HCEC 1CT (cell line): ENCODE measurements at regions not wholly inside any gene's neighbourhood (a gene's known extent, or its start where the extent isn't known, plus 50 kb on each side); places are given as distances from the start of the nearest gene placed in this dataset.

ENCODE experiments used
- DNase-seq: peaks from one replicate; pipeline ENCODE4 v3.0.0-alpha.2; 2017

DNA sequence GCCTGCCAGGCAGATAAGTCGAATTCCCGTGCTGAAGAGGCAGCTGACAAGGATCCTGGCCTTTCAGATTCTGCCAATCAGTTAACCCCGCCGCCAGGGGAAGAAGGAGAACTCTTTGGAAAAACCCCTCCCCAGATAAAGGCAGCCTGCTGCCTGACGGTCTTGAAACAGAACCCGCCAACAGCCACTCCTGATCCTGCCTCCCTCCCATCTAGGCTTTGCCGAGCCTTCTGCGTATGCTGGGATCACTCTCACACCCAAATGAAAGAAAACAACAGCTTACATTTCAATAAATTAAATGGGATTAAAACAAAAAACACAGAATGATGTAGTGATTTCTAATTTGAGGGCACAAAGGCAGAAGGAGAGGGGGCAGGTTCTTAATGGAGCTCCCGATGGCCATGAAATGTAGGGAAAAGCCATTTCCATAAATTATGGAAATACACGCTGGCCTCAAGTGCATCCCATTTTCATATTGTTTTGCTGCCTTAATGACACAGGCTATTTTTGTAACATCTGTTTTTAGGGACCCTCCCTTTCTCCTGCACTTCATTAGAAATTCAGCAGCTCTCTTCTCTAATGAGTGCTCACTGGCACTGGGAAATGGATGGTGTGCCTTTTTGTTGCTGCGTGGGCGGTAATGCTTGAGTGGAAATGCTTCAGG, 319.1 kb downstream of the MED10 start:
- DNase-seq = no peak

DNA sequence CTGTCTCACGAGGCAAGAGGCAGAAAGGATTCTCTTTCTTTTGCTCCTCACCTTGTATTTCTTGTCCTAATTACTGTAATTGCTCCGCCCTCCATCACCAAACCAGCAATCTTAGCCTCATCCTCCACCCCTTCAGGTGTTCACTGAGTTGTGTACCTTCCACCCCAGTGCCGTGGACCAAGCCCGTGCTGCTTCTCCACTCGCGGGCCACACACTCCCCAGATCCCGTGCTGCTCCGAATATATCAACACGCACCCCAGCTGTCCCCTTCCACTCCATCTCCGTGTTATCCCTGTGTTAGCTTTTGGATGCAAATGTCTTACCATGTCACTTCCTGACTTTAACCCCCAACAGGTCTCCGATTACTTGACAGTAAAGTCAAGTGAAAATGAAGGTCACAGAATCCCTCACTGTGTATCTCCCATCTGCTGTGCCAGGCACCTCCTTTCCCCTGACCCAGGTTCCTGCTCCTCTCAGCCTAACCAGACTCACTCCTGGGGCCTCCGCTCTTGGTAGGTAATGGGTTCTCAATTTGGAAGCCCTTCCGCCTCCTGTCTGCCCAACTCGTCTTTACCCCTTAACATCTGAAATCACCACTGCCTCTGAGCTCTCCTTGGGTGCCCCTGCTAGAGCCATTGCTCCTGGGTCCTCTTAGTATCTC, 320.2 kb downstream of the MED10 start:
- DNase-seq = no peak

DNA sequence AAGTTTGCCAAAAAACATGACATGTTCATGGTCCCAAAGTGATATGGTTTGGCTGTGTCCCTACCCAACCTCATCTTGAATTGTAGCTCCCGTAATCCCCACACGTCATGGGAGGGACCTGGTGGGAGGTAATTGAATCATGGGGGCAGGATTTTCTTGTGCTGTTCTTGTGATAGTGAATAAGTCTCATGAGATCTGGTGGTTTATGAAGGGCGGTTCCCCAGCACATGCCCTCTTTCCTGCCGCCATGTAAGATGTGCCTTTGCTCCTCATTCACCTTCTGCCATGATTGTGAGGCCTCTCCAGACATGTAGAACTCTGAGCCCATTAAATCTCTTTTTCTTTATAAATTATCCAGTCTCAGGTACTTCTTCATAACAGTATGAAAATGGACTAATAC, 322.1 kb downstream of the MED10 start:
- DNase-seq = no peak

DNA sequence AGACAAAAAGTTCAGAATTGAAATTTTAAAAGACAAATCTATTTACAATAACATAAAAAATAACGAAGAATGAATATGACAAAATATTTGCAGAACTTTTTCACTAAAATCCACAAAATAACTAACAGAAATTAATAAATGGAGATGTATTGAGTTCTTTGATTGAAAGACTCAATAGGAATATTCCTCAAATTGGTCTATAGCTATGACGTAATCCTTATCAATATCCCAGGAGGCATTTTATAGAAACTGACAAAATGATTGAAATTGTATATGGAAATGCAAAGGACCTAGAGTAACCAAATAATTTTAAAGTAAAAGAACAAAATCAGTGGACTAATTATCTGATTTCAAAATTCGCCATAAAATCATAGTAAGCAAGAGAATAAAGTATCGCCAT, 328.7 kb downstream of the MED10 start:
- no peak for DNase-seq

DNA sequence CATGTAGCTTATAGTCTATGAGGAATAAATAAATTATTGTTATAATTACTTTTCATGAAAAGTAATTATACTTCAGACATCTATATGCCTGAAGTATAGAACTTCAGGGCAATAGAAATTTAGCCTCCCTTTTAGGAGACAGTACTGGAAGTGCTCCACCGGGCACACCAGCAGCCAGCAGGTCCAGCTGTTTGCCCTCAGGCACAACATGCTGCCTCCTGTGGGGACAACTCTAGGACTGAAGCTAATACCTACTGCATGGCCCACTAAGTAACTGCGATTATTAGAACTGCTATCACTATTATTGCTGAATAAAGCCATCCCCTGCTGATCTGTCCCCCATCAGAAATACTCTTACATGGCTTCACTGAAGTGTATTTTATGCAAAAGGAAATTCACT, 329.6 kb downstream of the MED10 start:
- DNase-seq = no peak

DNA sequence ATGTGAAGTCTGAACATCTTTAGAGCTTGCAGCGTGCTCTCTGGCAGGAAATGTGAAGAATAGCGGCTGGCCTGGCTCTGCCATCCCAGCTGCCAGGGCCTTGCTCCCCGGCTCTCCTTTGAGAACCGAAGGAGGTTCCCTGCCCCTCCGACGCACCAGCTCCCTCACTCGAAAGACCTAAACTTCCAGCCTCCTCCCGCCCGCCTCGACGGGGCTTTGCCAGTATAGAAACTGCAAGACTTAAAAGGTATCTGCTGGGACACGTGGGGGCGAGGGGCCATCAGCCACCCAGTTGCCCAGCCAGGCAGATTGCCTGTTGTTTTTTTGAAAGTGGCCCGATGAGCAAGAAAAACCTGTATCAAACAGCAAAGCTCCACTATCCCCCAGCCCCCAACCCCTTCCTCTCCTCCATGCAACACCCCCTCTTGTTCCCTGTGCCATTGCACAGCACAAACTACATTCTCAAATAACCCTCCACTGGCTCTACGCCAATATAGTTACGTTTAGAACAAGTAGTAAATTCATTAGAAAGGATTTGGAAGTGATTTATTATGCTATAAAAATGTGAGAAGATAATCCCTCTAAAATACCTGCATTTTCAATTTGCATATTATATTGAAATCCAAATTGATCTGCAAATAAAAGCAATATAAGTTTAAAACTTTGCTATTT, 331.9 kb downstream of the MED10 start:
- no peak for DNase-seq

DNA sequence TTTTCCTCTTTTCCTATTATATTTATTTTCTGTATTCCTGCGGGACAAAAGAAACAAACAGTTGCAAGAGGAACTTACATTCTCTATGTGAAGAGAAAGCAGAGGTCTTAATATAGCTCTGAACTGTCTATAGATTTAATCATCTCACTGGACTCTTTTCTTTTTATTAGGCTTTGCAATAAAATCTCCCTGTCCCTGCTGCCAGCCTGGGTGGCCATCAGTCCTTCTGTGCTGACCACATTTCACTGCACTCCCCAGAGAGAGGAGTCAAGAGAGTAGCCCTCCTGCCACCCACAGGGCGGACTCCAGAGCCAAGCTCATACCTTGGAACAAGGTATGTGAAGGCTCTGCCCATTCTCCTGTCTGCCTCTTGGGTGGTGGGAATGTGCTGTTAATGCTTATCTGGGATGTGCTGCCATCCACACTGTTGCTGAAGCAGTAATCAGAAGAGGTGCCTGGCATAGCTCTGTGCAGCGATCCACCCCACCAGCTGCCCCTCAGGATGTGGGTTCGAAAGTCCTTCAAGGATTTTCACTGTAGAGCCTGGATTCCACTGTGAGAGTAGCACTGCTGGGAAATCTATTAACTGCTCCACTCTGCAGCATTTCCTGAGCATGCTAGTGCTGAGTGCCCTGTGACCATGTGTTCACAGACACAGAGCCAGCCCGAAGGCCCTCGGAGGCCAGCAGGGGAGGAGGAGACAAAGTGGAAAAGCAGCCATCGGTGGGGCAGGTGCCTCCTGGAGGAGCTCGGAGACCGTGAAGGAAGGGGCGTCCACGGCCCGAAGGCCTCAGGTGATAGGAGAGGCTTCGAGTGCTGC, 334.6 kb downstream of the MED10 start:
- DNase-seq = no peak

DNA sequence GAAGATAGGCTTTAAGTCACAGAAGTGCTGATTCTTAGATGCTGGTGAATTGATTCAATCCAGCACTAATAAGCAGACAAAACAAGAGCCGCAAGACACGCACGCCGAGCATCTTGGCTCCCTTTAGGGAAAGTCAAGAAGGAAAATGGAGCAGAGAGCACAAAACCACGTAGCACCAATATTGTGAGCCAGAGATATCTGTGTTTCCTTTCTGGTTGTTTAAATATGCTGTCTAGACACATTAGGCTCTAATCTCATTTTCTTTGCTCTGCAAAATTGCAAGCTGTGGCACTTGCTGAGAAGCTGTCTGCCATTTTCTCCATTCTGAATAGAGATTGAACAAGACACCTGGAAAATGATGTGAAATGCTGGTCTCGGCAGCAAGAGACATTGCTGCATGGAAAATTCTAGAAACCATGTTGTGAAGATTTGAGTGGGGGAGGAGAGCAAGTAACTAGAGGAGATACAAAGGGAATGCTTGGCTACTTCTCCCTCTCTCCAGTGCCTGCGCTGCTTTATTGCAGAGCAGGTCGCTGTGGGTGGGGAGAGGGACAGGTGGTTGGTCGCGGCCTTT, 336.3 kb downstream of the MED10 start:
- no peak for DNase-seq

DNA sequence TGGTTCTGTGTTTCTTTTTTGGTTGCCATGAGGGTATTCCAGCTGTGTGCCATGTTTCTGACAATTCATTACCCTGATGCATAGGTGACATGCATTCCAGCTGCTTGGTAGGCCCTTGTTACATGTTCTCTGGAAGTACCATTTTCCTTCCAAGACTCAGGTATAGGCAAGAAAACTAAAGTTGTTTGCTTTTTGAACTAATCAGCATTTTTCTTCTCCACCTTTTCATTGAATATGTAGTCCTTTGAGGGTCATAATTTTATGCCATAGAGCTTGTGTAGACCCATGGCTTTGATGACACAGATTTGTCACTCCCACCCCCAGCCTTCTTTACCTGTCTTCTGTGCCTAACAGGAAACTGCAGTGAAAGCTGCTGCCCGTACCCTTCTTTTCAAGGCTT, 339.2 kb downstream of the MED10 start:
- no peak for DNase-seq

DNA sequence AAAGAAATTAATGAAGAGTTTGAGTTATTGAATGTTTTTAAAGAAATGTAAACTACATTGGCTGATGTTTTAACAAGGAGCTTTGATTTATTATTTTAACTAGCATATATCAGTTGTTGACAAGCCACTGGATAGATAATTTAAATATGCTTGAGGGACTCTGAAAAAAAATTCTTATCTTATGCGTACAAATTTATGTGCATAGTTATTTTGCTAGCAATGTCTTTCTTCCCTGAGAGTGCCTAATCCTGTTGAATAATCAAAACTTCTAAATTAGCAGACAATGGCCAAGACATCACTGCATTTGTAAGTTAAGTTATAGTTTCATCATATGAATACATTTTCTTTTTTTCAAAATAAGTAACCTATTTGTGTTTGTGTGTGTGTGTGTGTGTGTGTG, 342.3 kb downstream of the MED10 start:
- DNase-seq = no peak

DNA sequence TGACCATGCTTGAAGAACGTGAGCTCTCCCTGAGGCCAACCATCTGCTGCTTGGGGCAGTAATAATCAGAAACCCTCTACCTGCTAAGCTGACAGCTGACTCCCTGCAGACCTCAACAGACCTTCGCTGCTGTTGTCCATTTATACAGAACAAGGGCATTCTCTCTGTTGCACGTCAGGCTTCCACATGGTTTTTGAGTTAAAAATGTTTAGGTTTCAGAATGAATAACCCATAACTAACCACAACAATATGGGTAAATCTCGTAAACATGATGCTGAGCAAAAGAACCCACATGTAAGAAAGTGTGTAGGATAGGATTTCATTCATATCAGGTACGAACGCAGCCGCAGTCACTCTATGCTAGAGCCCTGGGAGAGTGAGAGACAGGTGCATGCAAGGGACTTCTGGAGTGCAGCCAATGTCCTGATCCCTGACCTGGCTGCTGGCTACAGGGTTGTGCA, 348.5 kb downstream of the MED10 start:
- no peak for DNase-seq

DNA sequence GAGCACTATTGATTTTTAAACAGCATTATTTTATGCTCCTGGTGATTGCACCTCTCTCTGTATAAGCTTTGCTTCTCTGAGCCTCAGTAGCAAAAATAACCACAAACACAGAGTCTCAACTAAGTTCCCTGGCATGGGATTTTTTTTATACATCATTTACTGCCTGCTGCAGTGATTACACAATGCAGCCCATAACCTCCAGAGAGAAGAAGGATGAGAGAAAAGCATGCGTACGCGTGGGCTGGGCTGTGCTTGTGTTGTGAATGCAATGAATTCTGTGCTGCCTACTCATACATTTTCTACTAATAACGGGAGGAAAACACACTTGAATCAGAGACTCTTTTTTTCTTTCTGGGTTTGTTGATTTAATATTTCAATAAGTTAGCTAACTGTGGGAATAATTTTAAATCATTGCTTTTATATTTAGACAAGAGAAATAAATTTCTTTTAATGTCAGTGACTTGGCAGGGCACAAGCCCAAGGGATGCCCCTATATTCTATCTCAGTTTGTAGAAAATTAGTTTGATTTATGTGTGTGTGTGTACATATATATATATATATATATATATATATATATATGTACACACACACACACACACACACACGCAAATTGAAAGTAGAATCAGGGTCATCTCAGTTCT, 351.5 kb downstream of the MED10 start:
- no peak for DNase-seq

DNA sequence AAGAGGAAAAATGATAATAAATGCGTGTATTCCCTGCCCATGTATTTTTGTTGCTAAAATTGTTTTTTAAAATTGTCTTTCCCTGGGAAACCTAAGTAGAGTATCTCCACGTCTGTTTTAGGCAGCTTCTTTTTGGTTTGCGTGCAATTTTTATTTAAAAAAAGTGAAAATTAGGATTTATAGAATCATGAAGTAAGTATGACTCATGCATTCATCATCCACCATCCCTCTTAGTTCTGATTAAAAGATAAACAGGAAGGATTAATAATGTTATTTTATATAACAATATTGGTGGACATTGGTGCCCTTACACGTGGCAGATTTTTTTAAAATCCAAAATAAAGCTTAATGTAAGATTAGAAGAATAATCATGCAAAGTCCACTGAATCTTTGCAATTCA, 358.7 kb downstream of the MED10 start:
- DNase-seq = no peak

DNA sequence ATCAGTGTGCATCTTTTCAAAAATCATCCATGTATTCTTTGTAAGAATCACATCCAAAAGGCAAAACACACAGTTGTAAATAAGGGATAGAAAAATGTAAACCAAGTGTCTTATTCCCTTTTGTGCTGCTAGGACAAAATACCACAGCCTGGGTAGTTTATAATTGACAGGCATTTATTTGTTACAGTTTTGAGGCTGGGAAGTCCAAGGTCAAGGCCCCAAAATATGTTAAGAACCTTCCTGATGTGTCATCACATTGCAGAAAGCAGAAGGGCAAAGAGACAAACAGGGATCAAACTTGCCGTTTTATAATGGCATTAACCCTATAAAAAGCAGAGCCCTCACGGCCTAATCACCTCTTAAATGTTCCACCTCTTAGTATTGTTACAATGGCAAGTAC, 364.8 kb downstream of the MED10 start:
- DNase-seq = no peak

DNA sequence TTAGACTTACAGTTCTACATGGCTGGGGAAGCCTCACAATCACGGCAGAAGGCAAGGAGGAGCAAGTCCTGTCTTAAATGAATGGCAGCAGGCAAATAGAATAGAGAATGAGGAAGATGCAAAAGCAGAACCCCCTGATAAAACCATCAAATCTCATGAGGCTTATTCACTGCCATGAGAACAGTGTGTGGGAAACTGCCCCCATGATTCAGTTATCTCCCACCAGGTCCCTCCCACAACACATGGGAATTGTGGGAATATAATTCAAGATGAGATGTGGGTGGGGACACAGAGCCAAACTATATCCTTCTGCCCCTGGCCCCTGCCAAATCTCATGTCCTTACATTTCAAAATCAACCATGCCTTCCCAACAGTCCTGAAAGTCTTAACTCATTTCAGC, 367.1 kb downstream of the MED10 start:
- no peak for DNase-seq

DNA sequence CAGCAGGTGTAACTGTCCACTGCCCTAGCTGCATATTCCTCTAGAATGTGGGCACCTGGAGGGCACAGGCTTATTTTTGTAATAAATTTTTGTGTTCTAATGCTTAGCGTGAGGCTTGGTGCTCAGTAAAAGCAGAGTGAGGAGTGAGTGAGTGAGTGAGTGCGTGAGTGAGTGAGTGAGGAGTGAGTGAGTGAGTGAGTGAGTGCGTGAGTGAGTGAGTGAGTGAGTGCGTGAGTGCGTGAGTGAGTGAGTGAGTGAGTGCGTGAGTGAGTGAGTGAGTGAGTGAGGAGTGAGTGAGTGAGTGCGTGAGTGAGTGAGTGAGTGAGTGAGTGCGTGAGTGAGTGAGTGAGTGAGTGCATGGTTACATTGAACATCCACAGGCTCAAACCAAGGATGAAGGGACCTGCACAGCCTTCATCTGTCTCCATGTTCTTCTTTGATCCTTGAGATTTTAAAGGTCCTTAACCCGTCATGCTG, 371.5 kb downstream of the MED10 start:
- DNase-seq = no peak

DNA sequence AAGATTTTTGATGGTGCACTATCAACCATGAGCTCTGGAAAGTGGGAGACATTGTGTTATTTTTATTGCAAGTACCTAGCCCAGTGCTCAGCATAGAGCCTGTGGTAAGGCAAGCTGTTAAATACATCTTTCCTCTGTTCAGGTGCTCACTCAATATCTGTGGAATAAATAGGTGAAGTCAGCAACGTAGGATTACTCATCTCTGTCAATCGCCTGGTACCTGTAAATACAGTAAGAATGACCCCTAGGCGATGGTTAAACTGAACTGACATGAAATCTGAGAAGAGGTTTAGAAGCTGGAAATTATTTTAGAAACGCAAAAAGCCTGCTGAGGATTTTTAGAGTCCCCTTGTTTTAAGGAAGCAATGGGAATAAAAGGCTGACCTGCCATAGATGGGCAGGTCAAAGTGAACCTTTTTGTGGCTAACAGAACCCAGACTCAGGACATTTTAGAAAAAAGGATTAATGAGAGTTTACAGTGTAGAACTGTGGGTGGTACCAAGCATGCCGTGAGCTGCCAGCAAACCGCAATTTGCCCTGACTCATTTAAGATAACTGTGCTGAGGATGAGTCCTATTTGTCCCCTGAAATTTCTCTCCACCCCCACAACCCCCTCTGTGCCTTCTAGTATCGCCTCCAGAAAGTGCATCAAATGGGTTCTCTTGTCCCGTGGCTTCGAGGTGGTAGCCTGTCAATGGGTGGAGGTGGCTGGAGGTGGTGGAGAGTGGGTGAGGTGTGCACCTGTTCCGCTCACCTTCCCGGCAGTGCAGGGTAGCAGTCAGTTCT, 375.1 kb downstream of the MED10 start:
- no peak for DNase-seq

DNA sequence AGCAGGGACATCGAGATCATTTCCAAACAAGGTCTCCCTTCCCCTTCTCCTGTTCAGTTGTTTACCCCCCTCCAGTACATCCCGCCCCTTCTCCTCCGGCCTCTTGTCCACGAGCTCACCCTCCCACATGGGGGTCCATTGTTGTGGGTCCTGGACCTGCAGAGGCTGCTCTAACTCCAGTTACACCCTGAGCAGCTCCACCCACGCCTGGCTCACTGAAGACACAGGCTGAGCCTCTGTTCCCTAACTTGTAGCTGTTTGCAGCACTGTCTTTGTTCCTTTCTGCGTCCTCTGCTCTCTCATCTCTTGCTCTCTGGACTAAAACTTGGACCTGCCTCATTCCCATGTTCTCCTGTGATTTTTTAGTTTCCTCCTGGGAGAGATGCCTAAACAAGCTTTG, 377.5 kb downstream of the MED10 start:
- no peak for DNase-seq

DNA sequence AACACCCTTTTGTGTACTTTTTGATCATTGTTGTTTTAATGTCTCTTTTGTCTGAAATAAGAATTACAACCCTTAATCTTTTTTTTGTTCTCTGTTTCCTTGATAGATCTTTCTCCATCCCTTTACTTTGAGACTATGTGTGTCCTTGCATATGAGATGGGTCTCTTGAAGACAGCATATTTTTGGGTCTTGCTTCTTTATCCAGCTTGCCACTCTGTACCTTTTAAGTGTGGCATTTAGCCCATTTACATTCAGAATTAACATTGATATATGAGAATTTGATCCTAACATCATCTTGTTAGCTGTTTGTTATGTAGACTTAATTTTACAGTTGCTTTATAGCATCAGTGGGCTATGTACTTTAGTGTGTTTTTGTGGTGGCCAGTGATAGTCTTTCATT, 382.5 kb downstream of the MED10 start:
- no peak for DNase-seq

DNA sequence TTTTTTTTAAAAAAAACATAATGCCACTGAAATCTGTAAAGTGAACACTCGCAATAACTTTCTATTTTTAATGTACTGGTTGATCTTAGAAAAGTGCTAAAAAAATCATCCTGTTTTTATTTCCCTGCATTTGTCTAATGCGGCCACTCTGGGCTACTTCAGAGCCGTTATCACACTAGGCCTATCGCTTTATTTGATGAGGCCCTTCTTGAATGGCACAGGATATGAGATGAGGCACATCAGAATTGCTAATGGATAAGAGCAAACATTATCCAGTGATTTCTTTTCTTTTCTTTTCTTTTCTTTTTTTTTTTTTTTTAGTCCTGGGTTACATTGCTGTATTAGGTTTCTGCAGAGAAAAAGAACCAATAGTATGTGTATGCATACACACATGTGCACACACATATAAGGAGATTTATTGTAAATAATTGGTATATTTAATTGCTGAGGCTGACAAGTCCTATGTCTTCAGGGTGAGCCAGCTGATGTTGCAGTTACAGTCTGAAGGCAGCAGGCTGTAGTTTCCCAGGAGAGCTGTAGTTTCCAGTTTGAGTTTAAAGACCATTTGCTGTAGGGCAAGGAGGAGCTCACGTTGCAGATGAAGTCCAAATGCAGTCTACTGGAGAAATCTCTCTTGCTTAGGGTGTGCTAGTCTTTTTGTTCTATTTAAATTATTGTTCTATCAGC, 391.7 kb downstream of the MED10 start:
- no peak for DNase-seq

DNA sequence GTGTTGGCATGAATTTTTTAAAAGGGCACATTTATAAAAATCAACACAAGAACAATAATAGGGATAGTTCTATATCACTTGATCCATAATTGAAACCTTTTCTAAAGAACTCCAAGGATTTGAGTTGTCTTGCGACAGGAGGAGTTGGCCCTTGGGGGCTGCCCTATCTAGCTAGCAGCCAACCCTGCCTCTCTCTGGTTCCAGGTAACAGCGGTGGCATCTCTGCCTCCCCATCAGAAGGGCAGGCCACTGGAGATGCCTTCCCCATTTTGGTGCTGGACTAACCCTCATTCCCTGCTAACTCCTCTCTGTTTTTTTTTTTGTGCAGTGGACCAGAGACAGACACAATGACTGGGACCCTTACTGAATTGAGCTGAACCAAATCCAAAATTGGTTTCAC, 393.0 kb downstream of the MED10 start:
- no peak for DNase-seq
